Heart right ventricle (tissue), 16 donors: ENCODE measurements at regions not wholly inside any gene's neighbourhood (a gene's known extent, or its start where the extent isn't known, plus 50 kb on each side); places are given as distances from the start of the nearest gene placed in this dataset.

ENCODE experiments used
- ATAC-seq, 8 donors: fragments of 200-7000 bp; cut with Tn5 transposase; one replicate each; pipeline ENCODE4 v1.9.1; 2020; ENCODE audit warnings: mild to moderate bottlenecking in 8 of 8, moderate library complexity in 8 of 8, moderate number of reproducible peaks in 1 of 8
- DNase-seq, 2 donors: peaks; one replicate each; pipeline ENCODE4 v3.0.0-alpha.2; 2020
- H3K27ac ChIP-seq, 10 donors: fragments of 200-600 bp; sonication (generic) in 2 of 10; one replicate each; pipeline versions ENCODE4 v1.5.0 to v1.8.0; 2020 to 2022; ENCODE audit warnings: mild to moderate bottlenecking in 3 of 10
- H3K27me3 ChIP-seq, 7 donors: fragments of 200-600 bp; one replicate each; pipeline ENCODE4 v1.8.0; 2021 to 2022; ENCODE audit warnings: mild to moderate bottlenecking in 2 of 7
- H3K36me3 ChIP-seq, 9 donors: fragments of 200-600 bp; sonication (generic) in 1 of 9; one replicate each; pipeline versions ENCODE4 v1.5.0 to v1.8.0; 2020 to 2022; ENCODE audit warnings: mild to moderate bottlenecking in 2 of 9
- H3K4me1 ChIP-seq, 9 donors: fragments of 200-600 bp; sonication (generic) in 1 of 9; one replicate each; pipeline versions ENCODE4 v1.5.0 to v1.8.0; 2020 to 2022; ENCODE audit warnings: mild to moderate bottlenecking in 4 of 9
- H3K4me3 ChIP-seq, 10 donors: fragments of 200-600 bp; sonication (generic) in 2 of 10; one replicate each; pipeline versions ENCODE4 v1.5.0 to v1.8.0; 2020 to 2022; ENCODE audit warnings: mild to moderate bottlenecking in 7 of 10, moderate library complexity in 2 of 10
- H3K9me3 ChIP-seq, 11 donors: fragments of 200-600 bp in 10 of 11; sonication (generic) in 2 of 11; one replicate each; pipeline versions ENCODE4 v1.5.0 to v1.8.0; 2013 to 2022; ENCODE audit warnings: mild to moderate bottlenecking in 2 of 11, control low read depth in 1 of 11, moderate library complexity in 1 of 11
- CTCF ChIP-seq, 9 donors: fragments of 200-600 bp; sonication (generic) in 2 of 9; IDR thresholded peaks; one replicate each; pipeline versions ENCODE4 v1.5.0 to v1.8.0; 2021 to 2022; ENCODE audit warnings: antibody characterized with exemption in 9 of 9, mild to moderate bottlenecking in 5 of 9, moderate library complexity in 1 of 9
- WGBS, 2 donors: extraction: QIAGEN DNeasy Blood & Tissue Kit; methylation state at CpG; one replicate each; pipeline ENCODE4 v1.1.7; 2013; ENCODE audit warnings: inconsistent platforms in 1 of 2; 5-methylcytosine and 5-hydroxymethylcytosine counted together
- intact Hi-C, 10 donors: fragments of 100-400 bp; cut with DNase I; formaldehyde crosslinking; loops; one replicate each; pipeline versions ENCODE4 v1.11.1 to v1.14.2; 2022
- donor health status: Arrhythmogenic right ventricular cardiomyopathy.
- donor health status: ischemic (EF 13 %, LVEDD 7.1; RV severe dilation, severe dysfunction).
- donor health status: healthy with polysubstance abuse.
- donor health status: DM: no; HTN: yes; CAD: no.
- donor health status: DM: no; HTN: no; CAD: no.
- donor health status: ischemic (EF 25% LVEDD 6.9; RV normal size, moderate dysfunction).
- donor health status: ischemic (EF 25% LVEDD 5.7; RV mildly dilated, moderate dysfunction).
- donor health status: healthy.
- donor health status: DM: yes; HTN: yes; CAD: no.
- donor health status: Ischemic cardiomyopathy.
- donor health status: ischemic (EF 35%, LVEDD 5.7; RV mildly dilated, moderate dysfunction).
- donor health status: nonischemic (EF 11% LVEDD 7.7; RV severe dilation, severe dysfunction).
- donor health status: DM: yes; HTN: yes; CAD: no.
- donor health status: PGD.
- donor health status: ischemic (EF 29% LVEDD 5.4; RV normal size, mild dysfunction).
- donor health status: nonischemic (EF 23%, LVEDD 6.1; RV moderate dilation, normal function).

DNA sequence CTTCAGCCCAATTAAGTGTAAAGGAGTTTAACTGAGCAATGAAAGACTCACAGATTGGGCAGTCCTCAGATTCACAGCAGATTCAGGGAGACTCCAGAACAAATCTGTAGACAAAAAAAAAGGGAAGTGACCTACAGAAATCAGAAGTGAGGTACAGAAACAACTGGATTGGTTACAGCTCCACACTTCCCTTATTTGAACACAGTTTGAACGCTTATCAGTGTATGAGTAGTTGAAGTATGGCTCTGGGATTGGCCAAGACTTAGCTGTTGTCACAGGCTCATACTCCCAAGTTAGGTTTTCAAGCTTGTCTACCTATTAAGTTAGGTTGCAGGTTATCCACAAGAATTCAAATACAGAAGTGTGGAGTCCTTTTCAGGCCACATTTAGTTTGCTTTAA is 112.4 kb upstream of the ELOVL6 start:
- H3K36me3 ChIP-seq, result no peaks in the 10 kb centered on the region
- DNase-seq, result no peak
- TF ChIP-seq CTCF (IDR thresholded peaks at IDR 0.05), result no peak
- no peak for ATAC-seq
- intact Hi-C loops, result loop anchor here in 7 of 10 donors (5.0 to 10.0 kb wide), 5 partner anchors 194 to 306 kb away; no protein-coding TSS in a partner anchor
- H3K4me1 ChIP-seq, result peaks cover 0 to 7% (median 0%) of the 10 kb centered on the region in 9 donors
- H3K4me3 ChIP-seq, result no peak overlapping the region
- WGBS, 2 donors, result 69 to 70% methylated on average over 1 of the region's 1 CpG
- H3K9me3 ChIP-seq, result no peaks in the 10 kb centered on the region
- H3K27me3 ChIP-seq, result no peaks in the 10 kb centered on the region
- no peak overlapping the region for H3K27ac ChIP-seq

DNA sequence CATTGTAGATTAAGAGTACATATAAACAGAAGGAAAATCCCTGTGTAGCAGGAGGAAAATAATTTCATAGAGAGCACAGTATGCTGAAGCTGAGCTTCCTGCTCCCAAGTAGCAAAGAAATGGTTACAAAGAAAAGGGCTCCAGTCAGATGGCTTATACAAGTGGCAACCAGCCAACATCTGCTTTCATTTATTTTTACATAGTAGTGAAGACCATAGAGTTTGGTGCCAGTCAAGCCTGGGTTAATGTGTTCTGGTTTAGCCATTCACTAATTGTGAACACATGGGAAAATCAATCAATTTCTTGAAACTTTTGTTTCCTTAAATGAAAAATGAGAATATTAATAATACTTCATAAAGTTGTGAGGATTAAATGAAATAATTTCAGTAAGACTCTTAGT is 111.3 kb upstream of the ELOVL6 start:
- DNase-seq (no peak), ATAC-seq (no peak)
- H3K4me1 ChIP-seq, result peaks cover 0 to 7% (median 0%) of the 10 kb centered on the region in 9 donors
- H3K9me3 ChIP-seq, result no peaks in the 10 kb centered on the region
- no peaks in the 10 kb centered on the region for H3K27me3 ChIP-seq
- intact Hi-C loops, result loop anchor here in 7 of 10 donors (5.0 to 10.0 kb wide), 5 partner anchors 195 to 305 kb away; no protein-coding TSS in a partner anchor
- H3K36me3 ChIP-seq, result no peaks in the 10 kb centered on the region
- H3K4me3 ChIP-seq, result no peak overlapping the region
- no peak overlapping the region for H3K27ac ChIP-seq
- TF ChIP-seq CTCF (IDR thresholded peaks at IDR 0.05), result no peak

DNA sequence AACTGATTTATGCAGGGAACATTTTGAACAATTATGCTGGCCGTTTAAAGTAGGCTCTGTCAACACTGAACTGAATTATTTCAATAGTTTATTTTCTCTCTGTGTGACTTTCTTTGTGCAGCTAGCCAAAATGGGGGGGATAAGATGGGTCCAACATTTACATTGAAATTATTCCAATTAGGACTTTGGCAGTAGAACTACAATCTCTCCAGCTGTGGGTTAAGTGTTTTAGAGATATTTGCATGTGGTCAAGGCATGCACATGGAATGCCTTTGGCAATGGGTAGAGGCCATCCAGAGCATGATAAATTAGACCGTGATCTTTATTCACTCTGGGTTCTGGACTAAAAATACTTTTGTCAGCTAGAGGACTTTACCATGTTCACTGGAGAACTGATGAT is 107.9 kb upstream of the ELOVL6 start:
- ATAC-seq, result peak in 5 of 8 donors; percentile 45 to 85 (median 55)
- Histone ChIP-seq H3K27ac (no peak overlapping the region), H3K4me1 (peaks cover 0 to 7% (median 0%) of the 10 kb centered on the region in 9 donors), H3K27me3 (no peaks in the 10 kb centered on the region), H3K36me3 (no peaks in the 10 kb centered on the region), H3K4me3 (no peak overlapping the region), H3K9me3 (no peaks in the 10 kb centered on the region)
- DNase-seq, result no peak
- intact Hi-C loops, result no loop called here
- WGBS, 2 donors, result 39% methylated on average over 2 of the region's 2 CpGs
- TF ChIP-seq CTCF (IDR thresholded peaks at IDR 0.05), result no peak

GRCh38 chr4:110305455-110305854 is 107.0 kb upstream of the ELOVL6 start:
- ATAC-seq, result no peak
- H3K27me3 ChIP-seq, result no peaks in the 10 kb centered on the region

More at GRCh38 chr4:110305455-110305854, 107.0 kb upstream of the ELOVL6 start:
- no peaks in the 10 kb centered on the region for H3K9me3 ChIP-seq
- intact Hi-C loops, result no loop called here
- no peak for TF ChIP-seq CTCF (IDR thresholded peaks at IDR 0.05)
- H3K4me1 ChIP-seq, result peaks cover 0 to 7% (median 0%) of the 10 kb centered on the region in 9 donors
- 79 to 82% methylated on average over 4 of the region's 4 CpGs for WGBS, 2 donors
- H3K4me3 ChIP-seq, result no peak overlapping the region
- no peaks in the 10 kb centered on the region for H3K36me3 ChIP-seq
- H3K27ac ChIP-seq, result no peak overlapping the region
- DNase-seq, result no peak
